Uterus (tissue), 2 donors: ENCODE measurements at regions not wholly inside any gene's neighbourhood (a gene's known extent, or its start where the extent isn't known, plus 50 kb on each side); places are given as distances from the start of the nearest gene placed in this dataset.

Experiments used
- CTCF ChIP-seq, 4 experiments: fragments of 200-600 bp in 2 of 4; fragments of 450-650 bp in 2 of 4; sonication (generic) in 2 of 4; IDR thresholded peaks; one replicate each; pipeline ENCODE4 v1.5.1; 2016 to 2019; ENCODE audit warnings: antibody characterized with exemption in 4 of 4, mild to moderate bottlenecking in 2 of 4, moderate library complexity in 1 of 4
- POLR2A ChIP-seq, 2 donors: fragments of 450-650 bp; IDR thresholded peaks; one replicate each; pipeline ENCODE4 v1.6.1; 2016; ENCODE audit warnings: antibody characterized with exemption in 2 of 2, mild to moderate bottlenecking in 1 of 2, moderate library complexity in 1 of 2

- TF ChIP-seq CTCF (IDR thresholded peaks at IDR 0.05) (no peak), POLR2A (IDR thresholded peaks at IDR 0.05) (no peak)
Observed at GRCh38 chr13:99129050-99129449, 71.6 kb upstream of the UBAC2 start.
